ENCODE measurements at regions not wholly inside any gene's neighbourhood (a gene's known extent, or its start where the extent isn't known, plus 50 kb on each side); places are given as distances from the start of the nearest gene placed in this dataset.
"Not testable (repeated sequence)": the region's sequence is repeated elsewhere in the genome, so short reads cannot be mapped to it uniquely, and the experiment has no call there.

GRCh38 chr12:59053266-59053899 is 133.1 kb upstream of the LRIG3 start:
- not testable (repeated sequence) for TF ChIP-seq CTCF (IDR thresholded peaks at IDR 0.05; ENCODE audit: low read depth, low read length, poor library complexity, severe bottlenecking); EZH2phosphoT487 (IDR thresholded peaks at IDR 0.05; ENCODE audit: borderline replicate concordance, low read length)
